GM12878 (cell line): ENCODE measurements at regions not wholly inside any gene's neighbourhood (a gene's known extent, or its start where the extent isn't known, plus 50 kb on each side); places are given as distances from the start of the nearest gene placed in this dataset.

Experiments
- ATAC-seq: fragments of 200-7000 bp; cut with Tn5 transposase; 3 replicates; pipeline ENCODE4 v1.9.1; 2020; ENCODE audit warnings: mild to moderate bottlenecking, moderate library complexity
- BruUV-seq: library from RNA; stranded (reverse); fragments of 400-500 nt; replicated peaks from 2 replicates; lab custom pipeline; 2021; lab: Mats Ljungman, UMichigan
- CTCF ChIA-PET: fragments of 300-600 bp; sonication (Branson Sonifier 250); formaldehyde crosslinking; extraction: SDS; loops from one replicate; lab custom pipeline; 2021; ENCODE audit warnings: inconsistent platforms; lab: Yijun Ruan, JAX
- POLR2A ChIA-PET: fragments of 350-600 bp; formaldehyde crosslinking; extraction: SDS; loops from one replicate; lab custom pipeline; 2021; ENCODE audit warnings: inconsistent platforms; lab: Charles Lee
- RAD21 ChIA-PET: fragments of 300-600 bp; sonication (Branson Sonifier 250); formaldehyde crosslinking; loops from one replicate; lab custom pipeline; 2023; ENCODE audit warnings: antibody characterized with exemption; ENCODE audit not compliant: unreplicated experiment; lab: Charles Lee
- SMC1A ChIA-PET: fragments of 300-600 bp; sonication (Branson Sonifier 250); formaldehyde crosslinking; loops from one replicate; lab custom pipeline; 2023; ENCODE audit not compliant: unreplicated experiment, uncharacterized antibody; lab: Charles Lee
- DNase-seq: peaks from one replicate; pipeline ENCODE4 v3.0.0-alpha.2; 2011; ENCODE audit warnings: low read depth, low spot score
- FAIRE-seq: peaks from 3 replicates; lab custom pipeline; 2011; peaks lifted over from hg19 to GRCh38; lab: Jason Lieb, UNC
- H2AFZ ChIP-seq: 2 replicates; pipeline ENCODE4 v1.6.0; 2011; ENCODE audit warnings: low read depth, low read length, control low read depth; ENCODE audit not compliant: control insufficient read depth
- H3K27ac ChIP-seq: 2 replicates; pipeline ENCODE4 v1.5.1; 2011; ENCODE audit warnings: control low read depth; ENCODE audit not compliant: control insufficient read depth, insufficient read depth
- H3K27me3 ChIP-seq, 2 experiments: replicated peaks in 1 of 2; 2 replicates each; pipeline versions ENCODE4 v1.6.0 to v1.6.1; 2011; ENCODE audit warnings: low read length in 1 of 2; ENCODE audit not compliant: control insufficient read depth in 2 of 2, insufficient read depth in 2 of 2
- H3K36me3 ChIP-seq, 2 experiments: 2 replicates each; pipeline ENCODE4 v1.5.1; 2011; ENCODE audit warnings: low read length in 1 of 2; ENCODE audit not compliant: control insufficient read depth in 2 of 2, insufficient read depth in 2 of 2
- H3K4me1 ChIP-seq: 2 replicates; pipeline ENCODE4 v1.6.1; 2011; ENCODE audit warnings: mild to moderate bottlenecking, low read length, moderate library complexity, mixed read lengths; ENCODE audit not compliant: control insufficient read depth, insufficient read depth
- H3K4me2 ChIP-seq: 2 replicates; pipeline ENCODE4 v1.6.0; 2011; ENCODE audit warnings: control low read depth; ENCODE audit not compliant: control insufficient read depth, insufficient read depth
- H3K4me3 ChIP-seq: fragments of 200-600 bp; sonication (generic); 2 replicates; pipeline ENCODE4 v1.5.1; 2016
- H3K79me2 ChIP-seq: 2 replicates; pipeline ENCODE4 v1.6.0; 2011; ENCODE audit warnings: low read length; ENCODE audit not compliant: control insufficient read depth, insufficient read depth
- H3K9ac ChIP-seq: 2 replicates; pipeline ENCODE4 v1.8.0; 2011; ENCODE audit warnings: low read length, control low read depth, mixed read lengths; ENCODE audit not compliant: control insufficient read depth, insufficient read depth
- H3K9me3 ChIP-seq: replicated peaks from 3 replicates; pipeline ENCODE4 v1.5.1; 2011; ENCODE audit warnings: mild to moderate bottlenecking, low read length; ENCODE audit not compliant: control insufficient read depth, insufficient read depth
- H4K20me1 ChIP-seq: 2 replicates; pipeline ENCODE4 v1.6.0; 2011; ENCODE audit not compliant: control insufficient read depth, insufficient read depth
- CHD2 ChIP-seq: IDR thresholded peaks from 2 replicates; pipeline ENCODE4 v1.6.1; 2011; ENCODE audit warnings: low read depth, low read length, improper control_type of control experiment, borderline replicate concordance
- ESRRA ChIP-seq: IDR thresholded peaks from 2 replicates; pipeline ENCODE4 v1.6.1; 2012; ENCODE audit warnings: mild to moderate bottlenecking, low read length, improper control_type of control experiment
- IKZF1 ChIP-seq: fragments of 450-650 bp; conservative IDR thresholded peaks from 2 replicates; pipeline ENCODE4 v1.6.1; 2017; ENCODE audit warnings: antibody characterized with exemption, mild to moderate bottlenecking
- NBN ChIP-seq: fragments of 450-650 bp; IDR thresholded peaks from 2 replicates; pipeline ENCODE4 v1.6.1; 2016
- NFIC ChIP-seq: IDR thresholded peaks from 2 replicates; pipeline ENCODE4 v1.6.1; 2012; ENCODE audit warnings: low read depth, mild to moderate bottlenecking, inconsistent platforms, low read length, moderate library complexity
- NFXL1 ChIP-seq: fragments of 450-650 bp; IDR thresholded peaks from 2 replicates; pipeline ENCODE4 v1.6.1; 2017; ENCODE audit warnings: antibody characterized with exemption, mild to moderate bottlenecking, borderline replicate concordance
- PAX5 ChIP-seq: IDR thresholded peaks from 2 replicates; pipeline ENCODE4 v1.6.1; 2011; ENCODE audit warnings: low read depth, low read length, borderline replicate concordance
- PML ChIP-seq: IDR thresholded peaks from 2 replicates; pipeline ENCODE4 v1.6.1; 2012; ENCODE audit warnings: low read length, inconsistent platforms
- RBBP5 ChIP-seq: fragments of 200-600 bp; sonication (generic); conservative IDR thresholded peaks from 2 replicates; pipeline ENCODE4 v1.6.1; 2016
- RUNX3 ChIP-seq: IDR thresholded peaks from 2 replicates; pipeline ENCODE4 v1.6.1; 2012; ENCODE audit warnings: low read length, inconsistent platforms
- SP1 ChIP-seq: IDR thresholded peaks from one replicate; pipeline ENCODE4 v1.6.1; 2011; ENCODE audit warnings: low read depth, low read length
- SRF ChIP-seq, 2 experiments: IDR thresholded peaks; 2 replicates each; pipeline ENCODE4 v1.6.1; 2011; ENCODE audit warnings: low read depth in 2 of 2, low read length in 2 of 2, mild to moderate bottlenecking in 1 of 2, moderate library complexity in 1 of 2
- ZNF217 ChIP-seq: fragments of 450-650 bp; IDR thresholded peaks from 2 replicates; pipeline ENCODE4 v1.6.1; 2017; ENCODE audit warnings: antibody characterized with exemption, mild to moderate bottlenecking
- ZZZ3 ChIP-seq: IDR thresholded peaks from 2 replicates; pipeline ENCODE4 v1.6.1; 2011; ENCODE audit warnings: low read depth; ENCODE audit not compliant: control insufficient read depth, insufficient read length
- WGBS: methylation state at CpG from one replicate; pipeline ENCODE4 v1.1.6; 2016; ENCODE audit warnings: low lambda C conversion rate; ENCODE audit not compliant: insufficient replicate concordance, insufficient coverage; ENCODE audit errors: missing lambda C conversion rate; 5-methylcytosine and 5-hydroxymethylcytosine counted together
- in situ Hi-C: fragments of 300-500 bp; cut with MboI; formaldehyde crosslinking; loops from 9 replicates; pipeline ENCODE4 v1.14.3; 2018; ENCODE audit warnings: mixed read lengths
- intact Hi-C: fragments of 100-400 bp; cut with micrococcal nuclease; formaldehyde crosslinking; loops from one replicate; pipeline ENCODE4 v1.14.2; 2022; ENCODE audit not compliant: unreplicated experiment
- TF ChIP-seq, protein P1 (sequence below): IDR thresholded peaks from 2 replicates; pipeline ENCODE4 v1.6.1; 2011; ENCODE audit warnings: low read depth, mild to moderate bottlenecking, low read length, moderate library complexity, borderline replicate concordance; ENCODE audit errors: extremely low read depth

GRCh38 chr2:176633754-176634153, 364.5 kb downstream of the MTX2 start:
- Histone ChIP-seq H3K36me3 (no peaks in the 10 kb centered on the region), H4K20me1 (no peaks in the 10 kb centered on the region), H2AFZ (no peak overlapping the region), H3K27me3 (peaks cover 2 to 8% of the 10 kb centered on the region in 2 experiments), H3K79me2 (no peaks in the 10 kb centered on the region), H3K9me3 (no peaks in the 10 kb centered on the region), H3K4me1 (no peaks in the 10 kb centered on the region), H3K27ac (no peak overlapping the region), H3K4me2 (no peak overlapping the region), H3K4me3 (no peak overlapping the region), H3K9ac (no peak overlapping the region)
- no peak for ATAC-seq
- in situ Hi-C loops (no loop called here), intact Hi-C loops (no loop called here)
- DNase-seq = no peak
- BruUV-seq = no TSS peak
- ChIA-PET POLR2A (interaction anchor here (0.7 kb wide), 2 partner anchors 60 to 254 kb away, joined by 4 to 7 read pairs; no protein-coding TSS in a partner anchor), CTCF (interaction anchor here (1.4 to 8.9 kb wide), 5 partner anchors 19 to 523 kb away, joined by 6 to 83 read pairs (median 7); no protein-coding TSS in a partner anchor), RAD21 (interaction anchor here (1.1 kb wide), 2 partner anchors 20 to 507 kb away, joined by 3 to 5 read pairs; no protein-coding TSS in a partner anchor), SMC1A (interaction anchor here (1.4 to 2.7 kb wide), 3 partner anchors 179 to 506 kb away, joined by 4 to 10 read pairs (median 10); no protein-coding TSS in a partner anchor)
- 0% methylated on average over 2 of the region's 2 CpGs for WGBS
- TF ChIP-seq RBBP5 = no peak
- TF ChIP-seq ZNF217 = no peak
- no peak for TF ChIP-seq NBN
- no peak for TF ChIP-seq NFIC
- no peak for TF ChIP-seq SRF (IDR thresholded peaks at IDR 0.05; ENCODE audit: low read depth in 2 of 2, low read length in 2 of 2)
- FAIRE-seq = no peak

DNA sequence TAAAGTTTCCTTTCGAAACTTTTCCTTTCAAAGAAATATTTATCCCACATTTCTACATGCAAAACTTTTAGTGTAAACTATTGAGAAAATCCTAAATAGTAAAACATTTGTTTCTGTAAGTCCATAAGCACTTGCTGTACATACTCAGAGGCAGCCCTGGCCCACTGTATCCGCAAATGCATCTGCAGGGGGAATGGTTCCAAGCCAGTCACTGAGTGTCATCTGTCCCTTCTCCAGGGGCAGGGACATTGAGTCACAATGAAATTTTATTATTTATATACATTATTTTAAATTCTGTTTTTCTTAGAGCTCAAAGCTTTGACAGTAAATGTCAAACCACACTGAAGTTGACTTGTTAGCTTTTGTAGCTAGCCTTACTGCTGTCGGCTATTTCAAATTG, 367.2 kb downstream of the MTX2 start:
- FAIRE-seq = no peak
- TF ChIP-seq ZNF217 = no peak
- TF ChIP-seq ZZZ3 = no peak
- no peak for TF ChIP-seq PAX5
- TF ChIP-seq NFXL1 = no peak
- no peak for TF ChIP-seq ESRRA
- TF ChIP-seq PML = no peak
- no peak for TF ChIP-seq CHD2
- no peak for TF ChIP-seq SP1
- no peak for TF ChIP-seq RUNX3
- TF ChIP-seq, protein P1, sequence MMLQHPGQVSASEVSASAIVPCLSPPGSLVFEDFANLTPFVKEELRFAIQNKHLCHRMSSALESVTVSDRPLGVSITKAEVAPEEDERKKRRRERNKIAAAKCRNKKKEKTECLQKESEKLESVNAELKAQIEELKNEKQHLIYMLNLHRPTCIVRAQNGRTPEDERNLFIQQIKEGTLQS = no peak
- TF ChIP-seq IKZF1 = no peak
- TF ChIP-seq, all 136 proteins: peak for 0
- intact Hi-C loops = no loop called here
- H3K79me2 ChIP-seq = no peaks in the 10 kb centered on the region
- H4K20me1 ChIP-seq = no peaks in the 10 kb centered on the region
- no peak overlapping the region for H3K27ac ChIP-seq
- ATAC-seq (no peak), DNase-seq (no peak)
- in situ Hi-C loops = loop anchor here (5.0 kb wide), 1 partner anchor 509 kb away; the partner anchor contains the start of gene HOXD8
- no peaks in the 10 kb centered on the region for H3K36me3 ChIP-seq
- no peaks in the 10 kb centered on the region for H3K4me1 ChIP-seq
- no TSS peak for BruUV-seq
- POLR2A ChIA-PET = no interaction called here
- RAD21 ChIA-PET = interaction anchor here (1.0 to 3.6 kb wide), 7 partner anchors 15 to 509 kb away, joined by 3 to 28 read pairs (median 5); no protein-coding TSS in a partner anchor
- no peaks in the 10 kb centered on the region for H3K9me3 ChIP-seq
- SMC1A ChIA-PET = interaction anchor here (0.6 to 10.1 kb wide), 15 partner anchors 9 to 513 kb away, joined by 3 to 79 read pairs (median 4); no protein-coding TSS in a partner anchor
- H3K9ac ChIP-seq = no peak overlapping the region
- no peak overlapping the region for H3K4me3 ChIP-seq
- peaks cover 2 to 8% of the 10 kb centered on the region in 2 experiments for H3K27me3 ChIP-seq
- 95% methylated on average over 3 of the region's 3 CpGs for WGBS
- H2AFZ ChIP-seq = no peak overlapping the region
- CTCF ChIA-PET = interaction anchor here (1.0 to 8.9 kb wide), 12 partner anchors 17 to 946 kb away, joined by 3 to 83 read pairs (median 6); no protein-coding TSS in a partner anchor
- H3K4me2 ChIP-seq = no peak overlapping the region
